HepG2 (cell line): ENCODE measurements at regions not wholly inside any gene's neighbourhood (a gene's known extent, or its start where the extent isn't known, plus 50 kb on each side); places are given as distances from the start of the nearest gene placed in this dataset.

Source experiments
- FOSL2 ChIP-seq: sonication (generic); formaldehyde crosslinking; IDR thresholded peaks from 2 replicates; pipeline ENCODE4 v1.4.0; 2020; ENCODE audit warnings: missing genetic modification reagents
- HMGXB4 ChIP-seq, 2 experiments: sonication (generic) in 1 of 2; formaldehyde crosslinking in 1 of 2; IDR thresholded peaks; 2 replicates each; pipeline versions ENCODE4 v1.4.0 to v1.6.1; 2018 to 2020; ENCODE audit warnings: missing genetic modification reagents in 2 of 2, borderline replicate concordance in 1 of 2, low read depth in 1 of 2, mild to moderate bottlenecking in 1 of 2, missing biosample characterization in 1 of 2
- NFE2L1 ChIP-seq: sonication (generic); formaldehyde crosslinking; IDR thresholded peaks from 2 replicates; pipeline ENCODE4 v1.4.0; 2020; ENCODE audit warnings: missing genetic modification reagents, mild to moderate bottlenecking, borderline replicate concordance
- SMAD9 ChIP-seq: sonication (generic); formaldehyde crosslinking; IDR thresholded peaks from 2 replicates; pipeline ENCODE4 v1.5.1; 2020; ENCODE audit warnings: mild to moderate bottlenecking, missing genetic modification reagents
- ZBTB7B ChIP-seq: sonication (generic); formaldehyde crosslinking; IDR thresholded peaks from 2 replicates; pipeline ENCODE4 v1.4.0; 2020; ENCODE audit warnings: missing genetic modification reagents
- ZNF354B ChIP-seq: sonication (generic); formaldehyde crosslinking; IDR thresholded peaks from 2 replicates; pipeline ENCODE4 v1.8.0; 2022; ENCODE audit warnings: mild to moderate bottlenecking, missing genetic modification reagents
- ZNF383 ChIP-seq: sonication (generic); formaldehyde crosslinking; IDR thresholded peaks from 2 replicates; pipeline ENCODE4 v1.4.0; 2020; ENCODE audit warnings: missing genetic modification reagents, mild to moderate bottlenecking, borderline replicate concordance
- ZNF646 ChIP-seq: sonication (generic); formaldehyde crosslinking; IDR thresholded peaks from 2 replicates; pipeline ENCODE4 v1.9.0; 2021; ENCODE audit warnings: mild to moderate bottlenecking, missing genetic modification reagents
- ZNF790 ChIP-seq: sonication (generic); formaldehyde crosslinking; IDR thresholded peaks from 2 replicates; pipeline ENCODE4 v1.8.0; 2022; ENCODE audit warnings: missing genetic modification reagents, mild to moderate bottlenecking, borderline replicate concordance
- TF ChIP-seq, protein P1 (sequence below): IDR thresholded peaks from 2 replicates; pipeline ENCODE4 v1.6.1; 2016; ENCODE audit warnings: mild to moderate bottlenecking
- TF ChIP-seq, protein P2 (sequence below): sonication (generic); formaldehyde crosslinking; IDR thresholded peaks from 2 replicates; pipeline ENCODE4 v1.4.0; 2020; ENCODE audit warnings: missing genetic modification reagents
- TF ChIP-seq, protein P3 (sequence below): IDR thresholded peaks from 2 replicates; pipeline ENCODE4 v1.6.1; 2016; ENCODE audit warnings: mild to moderate bottlenecking, missing biosample characterization, missing genetic modification reagents

- TF ChIP-seq HMGXB4 (CRISPR knock-in tag; IDR thresholded peaks at IDR 0.05; ENCODE audit: borderline replicate concordance in 1 of 2, low read depth in 1 of 2) (no peak; a peak in 1 of 4 replicates), SMAD9 (CRISPR knock-in tag) (0 out of 2 replicates have a peak, but pooled peaks have one; percentile 60), ZNF646 (CRISPR knock-in tag) (no peak), ZNF383 (CRISPR knock-in tag) (no peak), NFE2L1 (CRISPR knock-in tag) (peak; percentile 65; the same call in 1 of the 2 replicates), ZNF354B (CRISPR knock-in tag) (no peak), ZNF790 (CRISPR knock-in tag) (no peak), ZBTB7B (CRISPR knock-in tag) (no peak), FOSL2 (CRISPR knock-in tag) (no peak)
- TF ChIP-seq, protein P1, sequence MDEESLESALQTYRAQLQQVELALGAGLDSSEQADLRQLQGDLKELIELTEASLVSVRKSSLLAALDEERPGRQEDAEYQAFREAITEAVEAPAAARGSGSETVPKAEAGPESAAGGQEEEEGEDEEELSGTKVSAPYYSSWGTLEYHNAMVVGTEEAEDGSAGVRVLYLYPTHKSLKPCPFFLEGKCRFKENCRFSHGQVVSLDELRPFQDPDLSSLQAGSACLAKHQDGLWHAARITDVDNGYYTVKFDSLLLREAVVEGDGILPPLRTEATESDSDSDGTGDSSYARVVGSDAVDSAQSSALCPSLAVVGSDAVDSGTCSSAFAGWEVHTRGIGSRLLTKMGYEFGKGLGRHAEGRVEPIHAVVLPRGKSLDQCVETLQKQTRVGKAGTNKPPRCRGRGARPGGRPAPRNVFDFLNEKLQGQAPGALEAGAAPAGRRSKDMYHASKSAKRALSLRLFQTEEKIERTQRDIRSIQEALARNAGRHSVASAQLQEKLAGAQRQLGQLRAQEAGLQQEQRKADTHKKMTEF, result no peak
- TF ChIP-seq, protein P2, sequence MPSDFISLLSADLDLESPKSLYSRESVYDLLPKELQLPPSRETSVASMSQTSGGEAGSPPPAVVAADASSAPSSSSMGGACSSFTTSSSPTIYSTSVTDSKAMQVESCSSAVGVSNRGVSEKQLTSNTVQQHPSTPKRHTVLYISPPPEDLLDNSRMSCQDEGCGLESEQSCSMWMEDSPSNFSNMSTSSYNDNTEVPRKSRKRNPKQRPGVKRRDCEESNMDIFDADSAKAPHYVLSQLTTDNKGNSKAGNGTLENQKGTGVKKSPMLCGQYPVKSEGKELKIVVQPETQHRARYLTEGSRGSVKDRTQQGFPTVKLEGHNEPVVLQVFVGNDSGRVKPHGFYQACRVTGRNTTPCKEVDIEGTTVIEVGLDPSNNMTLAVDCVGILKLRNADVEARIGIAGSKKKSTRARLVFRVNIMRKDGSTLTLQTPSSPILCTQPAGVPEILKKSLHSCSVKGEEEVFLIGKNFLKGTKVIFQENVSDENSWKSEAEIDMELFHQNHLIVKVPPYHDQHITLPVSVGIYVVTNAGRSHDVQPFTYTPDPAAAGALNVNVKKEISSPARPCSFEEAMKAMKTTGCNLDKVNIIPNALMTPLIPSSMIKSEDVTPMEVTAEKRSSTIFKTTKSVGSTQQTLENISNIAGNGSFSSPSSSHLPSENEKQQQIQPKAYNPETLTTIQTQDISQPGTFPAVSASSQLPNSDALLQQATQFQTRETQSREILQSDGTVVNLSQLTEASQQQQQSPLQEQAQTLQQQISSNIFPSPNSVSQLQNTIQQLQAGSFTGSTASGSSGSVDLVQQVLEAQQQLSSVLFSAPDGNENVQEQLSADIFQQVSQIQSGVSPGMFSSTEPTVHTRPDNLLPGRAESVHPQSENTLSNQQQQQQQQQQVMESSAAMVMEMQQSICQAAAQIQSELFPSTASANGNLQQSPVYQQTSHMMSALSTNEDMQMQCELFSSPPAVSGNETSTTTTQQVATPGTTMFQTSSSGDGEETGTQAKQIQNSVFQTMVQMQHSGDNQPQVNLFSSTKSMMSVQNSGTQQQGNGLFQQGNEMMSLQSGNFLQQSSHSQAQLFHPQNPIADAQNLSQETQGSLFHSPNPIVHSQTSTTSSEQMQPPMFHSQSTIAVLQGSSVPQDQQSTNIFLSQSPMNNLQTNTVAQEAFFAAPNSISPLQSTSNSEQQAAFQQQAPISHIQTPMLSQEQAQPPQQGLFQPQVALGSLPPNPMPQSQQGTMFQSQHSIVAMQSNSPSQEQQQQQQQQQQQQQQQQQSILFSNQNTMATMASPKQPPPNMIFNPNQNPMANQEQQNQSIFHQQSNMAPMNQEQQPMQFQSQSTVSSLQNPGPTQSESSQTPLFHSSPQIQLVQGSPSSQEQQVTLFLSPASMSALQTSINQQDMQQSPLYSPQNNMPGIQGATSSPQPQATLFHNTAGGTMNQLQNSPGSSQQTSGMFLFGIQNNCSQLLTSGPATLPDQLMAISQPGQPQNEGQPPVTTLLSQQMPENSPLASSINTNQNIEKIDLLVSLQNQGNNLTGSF (CRISPR knock-in tag), result no peak
- TF ChIP-seq, protein P3, sequence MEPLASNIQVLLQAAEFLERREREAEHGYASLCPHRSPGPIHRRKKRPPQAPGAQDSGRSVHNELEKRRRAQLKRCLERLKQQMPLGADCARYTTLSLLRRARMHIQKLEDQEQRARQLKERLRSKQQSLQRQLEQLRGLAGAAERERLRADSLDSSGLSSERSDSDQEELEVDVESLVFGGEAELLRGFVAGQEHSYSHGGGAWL, result no peak
Measured at GRCh38 chr2:234861841-234862735, 89.7 kb upstream of the SH3BP4 start (continued).
